HT1080 (cell line): ENCODE measurements at regions not wholly inside any gene's neighbourhood (a gene's known extent, or its start where the extent isn't known, plus 50 kb on each side); places are given as distances from the start of the nearest gene placed in this dataset.
A peak's percentile ranks its signal among the peaks of the same experiment; 100 is the strongest.

Source experiments
- DNase-seq: peaks from one replicate; pipeline ENCODE4 v3.0.0-alpha.2; 2015; ENCODE audit warnings: low read depth

DNA sequence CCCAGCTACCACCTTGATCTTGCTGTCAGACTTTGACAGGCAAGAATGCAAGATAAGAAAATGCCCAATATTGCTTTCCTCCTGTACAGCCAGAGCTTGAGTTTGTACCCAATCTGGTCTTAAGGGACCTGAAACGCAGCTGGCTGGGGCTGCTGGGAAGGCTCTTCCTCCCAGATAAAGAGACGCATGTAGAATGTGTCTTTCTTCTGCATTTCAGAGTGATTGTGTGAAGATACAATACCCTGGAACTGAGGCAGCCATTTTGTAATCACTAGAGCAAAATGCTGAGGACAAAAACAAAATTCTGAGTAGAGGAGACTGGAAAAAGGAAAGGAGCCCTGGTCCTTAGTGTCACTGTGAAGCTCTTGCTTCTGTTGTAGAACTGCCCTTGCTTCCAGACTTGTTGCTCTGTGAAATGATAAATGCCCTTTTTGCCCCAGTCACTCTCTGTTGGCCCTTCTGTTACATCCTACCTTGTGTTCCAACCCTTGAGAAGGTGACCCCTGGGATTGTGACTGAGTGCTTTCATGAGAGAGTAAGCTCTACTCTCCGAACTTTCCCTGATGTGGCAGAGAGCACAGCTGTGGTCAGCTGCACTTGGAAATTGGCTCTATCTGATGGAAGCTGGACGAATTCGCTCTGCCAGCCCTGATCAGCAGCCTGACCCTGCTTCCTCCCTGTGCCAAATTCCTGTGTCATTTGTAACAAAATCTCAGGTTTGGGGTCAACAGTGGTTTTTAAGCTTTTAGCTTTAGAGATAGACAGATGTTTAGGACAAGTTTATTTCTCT is 137.4 kb upstream of the RBMS1 start:
- no peak for DNase-seq

DNA sequence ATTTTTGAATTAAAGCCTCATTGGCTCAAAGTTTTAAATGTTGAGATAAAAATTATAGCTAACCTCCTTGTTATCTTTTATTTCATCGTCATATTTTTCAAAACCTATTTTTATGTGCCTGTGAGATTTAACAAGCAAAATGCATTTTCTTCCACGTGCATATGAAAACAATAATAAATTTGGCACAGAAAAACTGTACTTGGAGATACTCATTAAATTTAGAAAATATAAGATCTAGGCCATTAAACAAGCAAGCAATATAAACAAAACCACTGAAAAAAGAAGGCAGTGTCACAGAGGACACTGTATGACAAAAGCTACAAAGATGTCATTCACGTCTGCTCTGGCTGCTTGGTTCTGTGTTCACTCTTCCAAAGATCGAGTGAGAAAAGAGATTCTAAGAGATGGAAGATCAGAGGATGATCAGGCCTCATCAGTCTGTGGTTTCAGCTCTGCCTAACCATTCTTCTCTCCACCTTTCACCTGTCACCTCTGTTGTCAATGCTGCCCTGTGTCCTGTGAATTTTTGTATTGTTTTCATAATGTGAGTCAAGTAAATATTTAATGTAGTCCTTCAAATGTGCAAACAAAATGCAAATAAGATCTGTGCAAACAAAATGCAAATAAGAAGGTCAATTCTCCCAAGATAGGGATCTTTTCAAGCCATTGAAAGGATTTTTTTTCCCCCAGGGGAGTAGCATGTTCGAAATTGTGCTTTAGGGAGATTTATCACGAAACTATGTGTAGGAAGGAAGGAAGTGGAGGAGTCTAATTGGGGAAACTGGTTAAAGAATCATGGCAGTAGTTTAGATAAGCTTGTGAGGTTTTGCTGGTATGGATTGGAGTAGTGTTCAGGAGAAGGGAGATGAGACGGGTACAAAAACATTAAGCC is 138.7 kb upstream of the RBMS1 start:
- no peak for DNase-seq

DNA sequence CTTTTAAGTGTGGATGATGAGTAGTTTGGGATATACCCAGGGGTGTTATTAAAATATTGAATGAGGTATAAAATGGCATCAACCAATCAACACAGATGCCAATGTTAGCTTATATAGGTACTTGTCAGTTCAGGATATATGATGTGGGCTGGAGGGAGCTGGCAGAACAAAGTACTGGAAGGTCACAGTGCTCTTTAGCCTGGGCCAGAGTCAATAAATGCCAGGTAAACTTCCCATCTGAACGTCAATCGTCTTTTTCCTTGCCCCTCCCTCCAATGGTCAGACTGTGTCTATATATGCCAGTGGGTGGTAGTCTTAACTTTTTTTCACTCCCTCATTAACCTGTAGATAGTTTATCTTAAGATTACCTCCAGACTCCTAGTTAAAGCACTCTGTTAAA is 140.8 kb upstream of the RBMS1 start:
- DNase-seq: no peak

DNA sequence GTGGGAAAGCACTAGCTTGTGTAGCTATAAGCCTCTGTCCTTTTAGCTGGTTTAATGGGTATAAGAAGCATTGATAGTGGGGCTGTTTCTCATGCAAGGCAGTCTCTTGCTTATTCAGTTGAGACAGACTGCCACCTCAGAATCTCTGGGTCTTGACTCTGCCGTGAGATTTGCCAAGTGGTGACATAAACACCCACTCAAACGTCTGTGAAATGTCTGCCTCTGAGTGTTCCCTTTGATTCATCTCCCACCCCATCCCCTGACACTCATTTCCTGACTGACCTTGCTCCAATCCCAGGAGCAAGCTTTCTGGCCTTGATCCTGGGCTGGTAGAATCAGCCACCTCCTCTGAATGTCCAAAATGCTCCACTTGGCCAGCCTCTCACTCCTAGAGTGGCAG is 141.9 kb upstream of the RBMS1 start:
- DNase-seq: peak; percentile 25

DNA sequence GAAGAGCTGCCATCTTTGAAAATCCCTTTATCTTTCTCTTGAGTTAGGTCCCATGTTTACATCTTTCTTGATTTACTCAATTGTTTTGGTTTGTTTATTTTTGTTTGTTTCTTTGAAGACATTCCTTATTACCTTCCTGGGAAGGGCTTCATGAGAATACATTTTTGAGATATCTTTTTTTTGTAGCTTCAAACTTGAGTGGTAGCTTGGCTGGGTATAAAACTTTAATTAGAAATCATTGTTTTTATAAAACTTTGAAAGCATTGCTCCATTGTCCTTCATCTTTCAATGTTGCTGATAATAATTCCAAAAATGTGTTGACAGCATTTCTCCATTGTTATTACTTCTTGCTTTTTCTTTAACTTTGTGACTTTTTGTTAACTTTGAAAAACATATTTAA is 145.9 kb upstream of the RBMS1 start:
- DNase-seq: no peak

DNA sequence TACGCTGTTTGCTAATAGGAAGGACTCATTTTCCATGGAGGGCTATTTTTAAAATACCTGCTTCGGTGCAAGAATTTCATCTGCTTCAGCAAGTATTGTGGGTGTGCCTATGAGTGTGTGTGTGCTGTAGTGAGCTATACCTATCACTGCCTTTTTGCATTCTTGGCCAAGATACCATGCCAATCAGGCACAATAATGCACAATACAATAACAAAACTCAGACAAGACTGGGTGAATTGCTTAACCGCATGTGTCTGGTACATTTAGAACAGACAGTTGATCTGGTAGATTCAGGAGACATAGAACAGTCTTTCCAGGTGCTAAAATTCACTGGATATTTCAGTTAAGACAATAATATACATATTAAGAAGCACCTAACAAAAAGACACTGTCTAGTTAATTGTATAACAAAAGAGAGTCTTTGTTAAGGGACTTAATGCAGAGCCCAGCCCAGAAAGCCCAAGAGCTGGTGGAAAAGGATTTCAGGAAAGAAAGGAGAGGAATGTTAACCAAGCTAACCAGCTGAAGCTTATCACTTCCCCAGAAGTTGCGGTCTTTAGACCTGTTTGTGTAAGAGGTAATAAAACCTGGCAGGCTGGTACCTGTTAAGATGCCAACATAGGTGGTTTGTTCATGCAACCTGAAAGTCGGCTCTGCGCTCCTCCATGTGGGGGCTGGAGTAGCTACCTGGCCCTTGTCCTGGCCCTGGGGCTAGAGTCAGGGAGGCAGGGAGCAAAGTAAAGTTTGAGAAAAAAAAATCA is 153.3 kb upstream of the RBMS1 start:
- DNase-seq: no peak

DNA sequence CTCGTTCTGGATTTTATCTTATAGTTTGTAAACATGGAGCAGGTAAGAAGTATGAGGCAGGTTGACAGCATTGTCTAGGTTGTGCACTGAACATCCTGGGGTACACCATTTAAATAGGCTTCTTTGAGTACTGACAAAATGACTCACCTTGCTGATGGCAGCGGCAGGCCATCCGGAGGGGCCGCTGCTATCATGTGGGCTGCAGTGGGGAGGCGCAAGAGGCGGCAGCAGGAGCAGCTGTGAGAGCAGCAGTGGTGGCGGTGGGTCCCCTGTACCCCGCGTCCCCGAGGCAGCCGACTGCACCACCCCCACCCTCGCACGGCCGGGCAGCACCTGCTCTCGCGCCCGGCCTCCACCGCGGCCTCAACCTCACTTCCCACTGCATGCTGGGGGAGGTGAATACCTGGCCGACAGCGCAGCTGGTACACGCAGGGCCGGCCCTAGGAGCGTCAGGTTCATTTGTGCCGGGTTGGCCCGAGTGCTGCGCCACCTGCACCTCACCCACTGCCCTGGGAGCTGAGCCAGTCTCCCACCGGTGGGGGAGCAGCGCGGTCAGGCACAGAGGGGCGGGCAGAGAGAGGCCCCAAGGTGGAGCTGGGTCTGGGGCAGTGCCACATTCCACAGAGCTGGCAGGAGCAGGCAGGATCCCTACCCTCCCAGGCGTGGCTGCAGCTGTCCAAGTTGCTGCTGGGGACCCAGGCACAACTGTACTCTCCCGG is 154.5 kb upstream of the RBMS1 start:
- no peak for DNase-seq

DNA sequence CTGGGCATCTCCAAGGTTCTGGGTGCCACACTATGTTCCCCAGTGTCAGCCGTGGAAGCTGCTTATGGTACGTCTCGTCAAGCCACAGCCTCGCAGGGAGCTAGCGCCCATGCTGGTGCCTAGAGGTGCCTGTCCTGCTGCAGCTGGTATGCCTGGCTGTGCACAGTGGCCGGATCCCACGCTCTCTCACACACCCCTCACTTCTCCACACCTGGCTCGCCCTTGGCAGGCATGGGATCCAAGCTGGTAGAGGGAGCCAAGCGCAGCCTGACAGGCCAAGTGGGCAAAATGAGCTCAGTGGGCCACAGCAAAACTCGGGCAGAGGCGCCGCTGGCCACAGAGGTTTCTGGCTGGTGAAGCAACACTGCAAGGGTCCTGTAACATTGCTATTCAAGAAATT is 156.1 kb upstream of the RBMS1 start:
- no peak for DNase-seq

DNA sequence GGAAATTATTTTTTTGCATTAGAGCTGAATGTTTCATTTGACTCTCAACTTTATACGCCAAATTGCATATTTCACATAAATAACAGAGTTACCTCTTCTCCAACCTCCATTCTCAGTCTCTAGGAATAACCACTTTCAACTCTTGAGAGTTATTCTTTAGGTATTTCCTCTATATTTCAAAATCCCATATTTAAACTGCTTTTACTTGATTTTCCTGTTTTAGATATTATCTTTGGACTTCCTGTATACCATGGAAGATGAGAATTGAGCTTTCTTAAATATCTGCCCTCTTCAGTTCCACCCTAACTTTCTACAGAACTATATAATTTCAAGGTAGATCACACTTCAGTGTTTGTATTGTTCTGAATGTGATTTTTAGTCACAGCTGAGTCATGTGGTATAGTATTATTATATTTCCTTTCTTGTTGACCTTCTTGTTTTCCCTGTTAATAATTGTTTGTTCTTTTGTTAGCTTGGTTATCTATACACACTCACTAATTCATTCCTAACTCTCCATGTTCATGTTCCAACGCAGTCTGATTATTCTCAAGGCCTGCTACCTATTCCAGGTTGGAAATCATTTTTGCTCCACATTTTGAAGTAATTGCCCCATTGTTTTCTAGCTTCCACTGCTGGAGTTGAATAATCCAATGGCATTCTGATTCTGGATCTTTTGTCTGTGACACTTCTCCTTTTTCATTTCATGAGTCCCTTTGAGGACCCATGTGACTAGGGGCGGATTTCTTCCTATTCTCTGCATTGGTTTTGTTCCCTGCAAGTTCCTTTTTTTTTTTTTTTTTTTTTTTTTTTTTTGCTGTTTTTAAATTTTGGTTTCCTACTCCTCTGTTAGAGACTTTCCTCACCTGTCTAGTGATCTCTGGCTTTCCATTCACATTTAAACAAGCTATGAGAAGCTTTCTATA is 156.8 kb upstream of the RBMS1 start:
- no peak for DNase-seq

DNA sequence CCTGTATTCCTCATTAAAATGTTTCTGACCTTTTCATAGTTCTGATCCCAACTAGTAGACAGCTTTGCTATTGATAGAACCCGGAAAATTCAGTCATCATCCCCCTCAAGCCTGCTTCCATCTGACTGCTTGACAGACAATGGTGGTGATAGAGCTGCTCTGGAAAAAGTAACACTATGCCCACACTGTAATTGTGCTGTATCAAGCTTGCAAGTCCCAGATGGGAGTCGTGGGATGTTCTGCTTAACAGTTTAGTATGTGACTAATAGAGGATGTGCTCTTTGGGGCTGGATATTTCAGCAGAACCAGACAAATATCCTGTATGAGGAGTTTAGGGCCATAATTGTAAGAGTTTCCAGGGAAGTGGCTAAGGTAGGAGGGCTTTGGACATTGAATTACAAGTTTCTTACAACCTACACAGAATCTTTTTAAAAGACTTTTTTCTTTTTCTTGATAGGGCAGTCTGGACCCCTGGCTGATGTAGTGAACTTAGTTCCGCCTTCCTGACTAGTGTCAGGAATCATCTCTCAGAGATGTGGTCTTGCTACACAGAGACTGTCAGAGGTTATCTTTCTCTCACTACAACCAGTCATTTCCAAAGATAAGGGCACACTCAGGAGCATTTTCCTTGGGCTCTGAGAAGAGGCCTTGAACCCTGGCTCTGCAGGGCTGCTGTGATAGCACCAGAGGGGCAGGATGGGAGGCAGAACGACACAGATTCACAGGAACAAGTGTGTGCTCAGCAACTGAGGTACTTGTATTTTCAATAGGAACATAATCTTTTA is 158.0 kb upstream of the RBMS1 start:
- no peak for DNase-seq

DNA sequence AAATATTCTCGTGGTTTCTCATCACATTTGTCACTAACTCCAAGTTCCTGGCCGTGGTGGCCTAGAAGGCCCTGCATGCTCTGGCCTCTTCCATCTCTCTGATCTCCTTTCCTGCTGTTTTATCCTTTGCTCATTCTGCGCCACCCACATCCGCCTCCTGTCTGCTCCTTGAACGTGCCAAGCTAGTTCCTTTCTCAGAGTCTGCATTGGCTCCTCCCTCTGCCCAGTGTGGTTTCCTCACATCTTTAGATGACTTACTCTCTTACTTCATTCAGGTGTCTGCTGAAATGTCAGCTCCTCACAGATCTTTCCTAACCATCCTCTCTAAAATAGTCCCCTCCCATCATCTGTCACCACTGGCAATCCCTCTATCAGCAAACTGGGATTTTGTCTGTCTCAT is 158.6 kb upstream of the RBMS1 start:
- peak; percentile 34 for DNase-seq

DNA sequence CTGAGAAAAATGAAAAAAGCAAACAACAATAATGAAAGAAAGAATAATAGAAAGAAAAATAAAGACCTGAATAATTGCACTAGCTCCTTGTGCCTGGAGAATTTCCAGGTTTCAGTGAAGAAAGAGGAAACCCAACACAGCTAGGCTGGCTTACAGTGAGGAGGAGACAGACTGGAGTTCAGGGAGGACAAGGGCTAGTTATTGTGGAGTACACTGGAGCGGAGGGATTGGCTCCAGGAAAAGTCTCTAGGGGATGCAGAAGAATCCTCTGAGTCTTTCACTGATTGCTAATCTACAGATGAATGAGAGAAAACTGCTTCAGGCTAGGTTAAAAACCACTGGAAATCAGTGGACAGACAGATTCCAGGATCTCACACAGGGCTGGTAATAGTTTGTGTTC is 163.6 kb upstream of the RBMS1 start:
- DNase-seq: no peak

DNA sequence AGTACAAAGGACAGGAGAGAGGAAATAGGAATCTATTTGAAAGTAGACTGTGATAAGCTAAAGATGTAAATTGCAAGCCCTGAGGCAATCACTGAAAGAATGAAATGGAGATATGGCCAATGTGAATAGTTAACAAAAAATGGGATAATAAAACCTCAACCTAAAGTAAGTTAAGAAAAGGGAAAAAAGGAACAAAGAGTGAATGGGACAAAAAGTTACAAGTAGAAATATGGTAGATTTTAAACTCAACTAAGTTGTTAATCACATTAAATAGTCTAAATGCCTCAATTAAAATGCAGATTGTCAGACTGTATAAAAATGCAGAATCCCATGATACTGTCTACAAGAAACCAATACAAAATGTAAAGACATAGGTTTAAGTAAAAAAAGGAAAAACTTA is 165.2 kb upstream of the RBMS1 start:
- no peak for DNase-seq

DNA sequence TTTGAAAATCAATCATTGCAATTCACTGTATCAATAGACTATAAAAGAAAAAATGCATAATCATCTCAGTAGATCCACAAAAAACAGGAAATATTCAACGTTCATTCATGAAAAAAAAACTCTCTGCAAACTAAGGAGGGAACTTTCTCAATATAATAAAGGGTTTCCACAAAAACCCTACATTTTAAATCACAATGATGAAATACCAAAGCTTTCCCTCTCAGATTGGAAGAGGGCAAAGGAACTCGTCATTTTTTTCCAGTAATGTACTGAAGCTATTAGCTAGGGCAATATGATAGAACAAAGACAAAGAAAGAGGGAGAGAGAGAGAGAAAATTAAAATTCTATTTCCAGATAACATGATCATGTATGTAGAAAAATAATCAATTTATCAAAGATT is 167.1 kb upstream of the RBMS1 start:
- DNase-seq: no peak

DNA sequence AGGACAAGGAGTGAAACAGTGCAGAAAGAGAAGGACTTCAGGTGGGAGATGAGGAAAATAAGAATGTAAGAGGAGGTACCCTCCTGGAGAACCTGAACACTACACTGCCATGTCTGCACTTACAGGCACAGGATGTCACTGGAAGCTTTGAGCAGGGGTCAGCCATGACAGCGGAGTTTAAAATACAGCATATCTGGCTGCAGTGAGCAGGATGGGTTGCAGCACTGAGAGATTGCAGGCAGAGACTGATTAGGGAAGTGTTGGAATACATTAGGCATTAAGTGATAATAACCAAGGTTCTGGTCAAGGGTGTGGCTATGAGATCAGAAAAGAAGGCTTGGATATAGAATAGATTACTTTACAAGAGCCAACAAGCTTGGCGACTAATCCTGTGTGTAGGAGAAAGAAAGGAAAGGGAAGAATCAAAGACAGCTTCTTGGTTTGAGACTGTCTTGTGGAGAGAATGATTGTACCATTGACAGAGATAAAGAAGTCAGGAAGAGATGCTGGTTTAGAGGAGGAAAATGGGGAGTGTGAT is 171.1 kb upstream of the RBMS1 start:
- DNase-seq: no peak

DNA sequence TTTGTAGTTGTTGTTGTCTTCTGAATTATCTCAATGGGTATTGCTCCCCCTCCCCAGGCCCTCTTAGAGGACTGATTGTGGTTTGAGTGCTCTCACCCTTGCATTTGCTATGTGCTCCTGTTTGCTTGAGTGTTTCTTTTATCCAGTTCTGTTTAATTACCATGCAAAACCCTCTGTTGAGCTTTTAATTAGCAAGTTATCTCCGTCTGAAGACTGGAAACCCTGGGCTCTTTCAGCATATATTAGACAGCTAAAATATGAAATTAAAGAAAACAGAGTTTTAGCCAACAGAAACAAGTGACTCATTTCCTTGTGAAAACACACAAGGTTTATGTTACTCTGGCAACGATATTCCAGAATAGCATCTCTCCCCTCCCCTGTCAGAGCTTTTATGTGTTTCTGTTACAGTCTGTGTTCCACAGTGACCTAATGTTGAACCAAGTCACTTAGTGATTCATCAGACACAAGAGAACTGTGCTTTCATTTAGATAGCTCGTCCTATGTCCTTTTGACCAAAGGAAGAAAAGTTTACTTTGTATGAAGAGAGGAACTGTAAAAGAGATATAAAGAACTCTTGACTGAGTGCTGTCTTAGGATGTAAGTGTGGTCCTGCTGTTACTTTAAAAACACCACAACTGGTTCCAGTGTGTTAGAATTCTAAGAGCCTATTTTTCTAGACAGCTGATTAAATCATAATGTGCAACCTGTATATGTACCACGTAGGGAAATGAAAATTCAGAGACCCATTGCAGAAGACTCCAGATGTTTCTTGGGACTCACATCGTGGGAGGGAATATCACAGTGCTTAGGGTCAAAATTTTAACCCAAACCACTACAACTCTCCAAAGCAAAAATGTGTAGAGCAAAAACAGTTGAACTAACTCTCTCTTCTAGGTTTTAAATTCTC is 172.8 kb upstream of the RBMS1 start:
- DNase-seq: peak; percentile 95

DNA sequence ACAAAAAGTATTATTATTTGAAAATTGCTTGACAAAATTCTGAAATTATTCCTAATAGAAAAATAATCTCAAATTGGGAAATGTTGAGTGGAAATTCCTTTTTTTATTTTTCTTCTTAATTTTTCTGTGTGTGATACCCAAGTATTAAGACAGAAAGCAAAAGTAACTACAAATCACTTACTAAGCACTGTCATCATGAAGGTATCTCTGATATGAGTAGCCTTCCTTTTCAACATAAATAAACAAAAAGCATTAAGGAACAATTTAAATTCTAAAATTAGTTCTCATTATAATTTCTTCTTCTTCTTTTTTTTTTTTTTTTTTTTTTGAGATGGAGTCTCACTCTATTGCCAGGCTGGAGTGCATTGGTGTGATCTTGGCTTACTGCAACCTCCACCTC is 174.2 kb upstream of the RBMS1 start:
- DNase-seq: no peak

DNA sequence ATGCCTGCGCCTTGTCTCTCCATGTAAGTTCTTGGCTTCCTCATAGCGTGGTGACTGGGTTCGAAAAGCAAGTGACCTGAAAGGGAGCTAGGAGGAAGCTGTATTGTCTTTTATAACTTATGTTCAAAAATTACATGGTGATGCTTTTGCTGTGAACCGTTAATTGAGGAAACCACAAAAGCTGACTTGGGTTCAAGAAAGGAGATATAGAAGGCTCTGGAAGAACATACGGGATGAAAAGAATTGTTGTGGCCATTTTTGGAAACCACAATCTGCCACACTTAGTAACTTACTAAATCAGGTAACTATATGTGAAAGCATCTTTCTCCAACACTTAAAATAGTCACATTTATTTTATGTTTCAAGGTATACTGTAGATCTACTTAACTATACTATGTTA is 177.0 kb upstream of the RBMS1 start:
- DNase-seq: no peak
